ENCODE measurements at regions not wholly inside any gene's neighbourhood (a gene's known extent, or its start where the extent isn't known, plus 50 kb on each side); places are given as distances from the start of the nearest gene placed in this dataset.
"Not testable (repeated sequence)": the region's sequence is repeated elsewhere in the genome, so short reads cannot be mapped to it uniquely, and the experiment has no call there.

DNA sequence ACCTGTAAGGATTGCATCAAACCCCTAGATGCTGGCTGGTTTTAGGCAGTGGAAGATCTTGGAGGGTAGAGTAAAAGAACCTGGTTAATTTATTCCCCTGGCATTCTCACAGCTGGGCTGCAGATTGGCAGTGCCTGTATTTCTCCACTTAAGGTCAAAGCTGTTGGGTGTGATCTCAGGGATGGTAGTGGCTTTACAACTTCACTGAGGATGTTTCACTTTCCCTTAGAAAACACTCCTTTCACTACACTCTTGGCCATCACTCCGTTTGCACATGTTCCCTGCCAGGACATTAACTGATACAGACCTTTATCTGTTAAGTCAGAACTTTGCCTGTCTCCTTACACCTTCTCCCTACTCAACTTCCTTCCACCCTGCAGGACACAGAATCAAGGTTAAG lies 779.1 kb upstream of the SEMA6D start:
- no peak for DNase-seq (ENCODE audit: low read depth in 2 of 2)

DNA sequence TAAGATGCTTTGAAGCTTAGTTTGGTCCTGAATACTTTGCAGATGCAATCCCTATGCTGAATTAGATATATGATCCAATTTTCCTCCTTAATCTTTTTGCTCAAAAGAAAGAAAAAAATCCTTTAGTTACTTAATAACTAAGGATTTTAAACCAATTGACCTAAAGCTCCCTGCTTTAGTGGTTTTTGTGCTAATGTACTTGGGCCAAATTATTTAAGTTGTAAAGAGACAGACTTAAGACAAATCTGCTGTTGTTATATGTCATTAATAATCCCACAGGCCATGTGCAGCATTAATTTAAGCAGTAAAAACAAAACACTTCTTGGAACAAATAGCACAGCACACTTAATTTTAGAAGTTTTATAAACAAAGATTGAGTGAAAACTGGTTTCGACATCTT lies 776.1 kb upstream of the SEMA6D start:
- DNase-seq (ENCODE audit: low read depth in 2 of 2) = no peak

DNA sequence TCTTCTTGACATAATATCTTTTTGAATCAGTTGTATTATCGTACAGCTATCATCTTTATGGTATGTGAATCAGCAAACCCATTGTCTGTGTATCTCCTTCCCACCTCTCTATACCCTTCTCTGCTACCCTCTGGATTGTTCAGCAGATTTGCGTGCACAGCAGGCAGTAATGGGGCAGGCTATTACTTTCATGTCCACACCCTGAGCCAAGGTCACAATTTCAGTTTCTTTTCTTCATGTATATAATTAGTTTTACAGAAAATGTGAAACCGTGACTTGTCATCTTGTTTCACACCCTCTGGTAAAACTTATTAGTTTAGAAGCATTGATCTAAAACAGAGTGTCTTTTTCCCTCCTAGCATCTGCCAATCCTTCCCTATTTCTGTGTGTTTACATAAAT lies 770.4 kb upstream of the SEMA6D start:
- DNase-seq (ENCODE audit: low read depth in 2 of 2) = no peak

DNA sequence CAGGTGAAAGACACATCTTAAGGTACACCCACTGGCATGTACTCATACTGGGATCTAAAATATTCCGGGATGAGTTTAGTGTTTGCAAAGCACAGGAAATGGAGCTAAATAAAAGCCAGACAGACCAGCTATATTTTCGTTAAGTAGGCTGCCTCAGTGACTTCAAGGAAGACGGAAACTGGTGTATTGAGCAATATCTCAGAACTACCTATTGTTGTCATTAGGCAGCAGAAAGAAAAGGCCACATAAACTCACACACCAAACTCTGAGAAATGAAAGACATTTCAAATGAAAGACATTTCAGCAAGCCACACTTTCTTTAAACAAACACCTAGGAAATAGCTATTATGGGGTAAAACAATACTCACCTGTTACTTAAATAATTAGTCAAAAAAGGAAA lies 761.7 kb upstream of the SEMA6D start:
- no peak for DNase-seq (ENCODE audit: low read depth in 2 of 2)

DNA sequence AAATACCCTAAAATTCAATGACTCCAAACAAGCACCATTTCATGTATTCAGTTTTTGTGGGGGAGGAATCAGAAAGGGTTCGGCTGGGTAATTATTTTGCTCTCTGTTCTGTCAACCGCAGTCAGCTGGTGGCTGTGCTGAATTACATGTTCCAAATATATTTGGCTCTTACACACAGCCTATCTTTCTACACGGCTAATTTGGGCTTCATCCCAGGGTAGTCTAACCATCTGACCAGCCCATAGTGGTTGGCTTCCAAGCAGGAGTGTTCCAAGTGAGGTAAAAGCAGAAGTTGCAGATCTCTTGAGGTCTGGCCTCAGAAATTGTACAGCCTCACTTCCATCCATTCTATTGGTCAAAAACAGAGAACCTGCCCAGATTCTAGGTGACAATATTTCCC lies 760.8 kb upstream of the SEMA6D start:
- no peak for DNase-seq (ENCODE audit: low read depth in 2 of 2)

DNA sequence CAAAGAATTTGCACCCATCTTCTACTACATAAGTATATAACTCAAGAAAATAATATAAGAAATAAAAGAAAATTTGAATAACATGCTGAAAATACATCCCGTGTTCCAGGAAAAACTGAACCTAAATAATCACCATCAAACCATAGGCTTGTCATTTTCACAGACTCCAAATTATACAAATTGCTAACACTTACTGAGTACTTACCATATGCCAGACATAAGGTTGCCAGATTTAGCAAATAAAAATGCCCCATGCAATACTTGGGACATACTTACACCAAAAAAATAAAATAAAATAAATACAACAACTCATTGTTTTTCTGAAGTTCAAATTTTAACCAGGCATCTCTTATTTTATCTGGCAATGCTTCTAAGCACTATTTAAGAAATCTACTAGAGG lies 760.4 kb upstream of the SEMA6D start:
- no peak for DNase-seq (ENCODE audit: low read depth in 2 of 2)

DNA sequence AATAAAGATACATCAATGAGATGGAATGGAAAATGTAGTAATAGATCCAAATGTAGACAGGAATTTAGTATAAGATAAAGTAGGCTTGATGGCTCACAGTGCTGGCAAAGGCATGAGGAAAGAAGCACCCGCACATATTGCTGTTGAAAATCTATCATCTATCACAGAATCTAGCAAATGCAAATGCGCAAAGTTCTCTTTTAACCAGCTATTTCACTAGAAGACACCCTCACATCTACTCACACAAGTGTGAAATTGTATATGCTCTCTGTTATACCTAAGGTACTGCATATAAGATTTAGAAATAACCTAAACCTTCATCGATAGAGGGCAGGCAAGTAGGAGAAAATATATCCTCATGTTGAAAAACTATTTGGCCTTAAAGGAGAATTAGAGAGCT lies 756.7 kb upstream of the SEMA6D start:
- no peak for DNase-seq (ENCODE audit: low read depth in 2 of 2)

DNA sequence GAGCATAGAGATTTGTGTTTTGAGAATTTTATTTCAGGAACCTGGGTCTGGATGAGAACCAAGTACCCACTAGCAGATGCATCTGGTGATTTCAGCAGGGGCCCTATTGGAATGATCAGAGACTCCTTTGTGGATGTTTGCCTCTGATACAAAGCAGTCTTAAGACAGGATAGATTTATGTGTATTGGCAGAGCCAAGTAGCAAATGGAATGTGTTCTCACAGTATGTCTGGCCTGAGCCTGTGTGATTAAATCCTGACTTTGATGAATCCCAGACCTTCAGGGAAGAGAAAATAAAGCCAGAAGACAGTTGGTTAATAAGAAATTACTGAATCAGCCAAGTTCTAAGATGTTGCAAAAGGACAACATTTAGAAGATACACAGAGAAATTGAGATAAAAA lies 755.5 kb upstream of the SEMA6D start:
- DNase-seq (ENCODE audit: low read depth in 2 of 2) = no peak

DNA sequence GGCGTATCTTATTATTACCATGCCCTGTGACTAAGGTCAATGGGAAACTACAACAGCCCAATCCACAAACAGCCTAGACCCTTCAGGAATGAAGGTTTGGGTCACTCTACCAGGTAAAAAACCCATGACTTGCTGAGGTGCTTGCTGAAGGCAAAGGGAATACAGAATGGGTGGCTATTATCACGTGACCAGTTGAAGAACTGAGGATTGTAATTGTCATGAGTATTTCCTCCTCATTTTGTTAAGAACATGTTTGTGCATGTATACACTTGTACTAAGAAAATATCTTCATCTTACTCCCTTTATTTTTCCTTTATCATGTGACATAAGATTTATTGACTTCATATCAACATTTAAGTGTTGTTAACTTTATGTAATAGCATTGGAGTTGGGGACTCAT lies 729.2 kb upstream of the SEMA6D start:
- not testable (repeated sequence) for DNase-seq (ENCODE audit: low read depth in 2 of 2)

DNA sequence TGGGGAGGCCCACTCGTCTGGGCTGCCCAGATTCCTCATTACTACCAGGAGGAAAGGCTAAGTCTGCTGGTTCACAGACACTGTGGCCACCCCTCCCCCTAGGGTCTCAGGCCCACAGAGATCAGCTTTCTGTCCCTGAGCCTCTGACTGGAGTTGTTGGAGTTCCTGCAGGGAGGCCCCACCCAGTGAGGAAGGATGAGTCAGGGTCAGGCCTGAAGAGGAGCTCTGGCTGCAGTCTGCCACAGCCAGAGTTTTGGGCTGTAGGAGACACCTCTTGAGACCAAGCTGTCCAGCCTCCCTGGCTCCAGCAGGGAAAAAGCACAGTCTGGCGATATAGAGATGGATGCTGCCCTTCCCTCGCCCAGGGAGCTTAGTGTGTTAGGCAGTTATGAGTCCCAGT lies 720.9 kb upstream of the SEMA6D start:
- no peak for DNase-seq (ENCODE audit: low read depth in 2 of 2)

DNA sequence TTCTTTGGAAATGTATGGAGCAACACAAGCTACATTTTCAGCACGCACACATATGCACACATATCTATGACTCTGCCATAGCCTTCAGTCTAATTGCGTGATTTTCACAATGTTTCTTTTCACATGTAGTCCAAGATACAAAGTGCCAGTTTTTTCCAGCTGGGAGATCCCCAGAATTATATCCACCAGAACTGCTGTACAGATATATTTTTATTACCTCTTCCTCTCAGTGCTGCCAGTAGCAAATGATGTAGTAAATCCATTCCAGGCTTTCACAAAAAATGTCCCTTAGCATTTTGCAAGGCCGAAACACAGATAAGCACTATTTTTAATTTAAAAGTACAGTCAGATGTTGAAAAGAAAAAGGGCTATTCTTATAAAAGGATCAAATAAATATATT lies 719.8 kb upstream of the SEMA6D start:
- no peak for DNase-seq (ENCODE audit: low read depth in 2 of 2)

DNA sequence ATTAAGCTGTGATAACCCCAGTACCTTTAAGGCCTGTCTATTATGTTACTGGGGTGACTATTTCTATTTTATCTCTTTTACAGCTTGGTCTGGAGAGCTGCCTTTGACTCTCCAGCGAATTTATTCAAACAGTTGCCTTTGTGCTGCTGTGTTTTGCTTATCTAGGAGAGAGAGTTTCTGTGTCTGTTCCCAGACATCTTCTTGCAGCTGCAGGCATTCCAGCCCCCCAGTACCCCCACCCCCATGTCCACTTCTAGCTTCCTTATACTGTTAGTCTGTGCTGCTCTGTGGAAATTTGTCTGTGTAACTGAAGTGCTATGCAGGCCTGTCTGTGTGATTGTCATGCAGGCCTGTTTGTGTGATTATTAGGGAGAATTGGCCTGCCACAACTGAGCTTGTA lies 713.7 kb upstream of the SEMA6D start:
- DNase-seq (ENCODE audit: low read depth in 2 of 2) = no peak

DNA sequence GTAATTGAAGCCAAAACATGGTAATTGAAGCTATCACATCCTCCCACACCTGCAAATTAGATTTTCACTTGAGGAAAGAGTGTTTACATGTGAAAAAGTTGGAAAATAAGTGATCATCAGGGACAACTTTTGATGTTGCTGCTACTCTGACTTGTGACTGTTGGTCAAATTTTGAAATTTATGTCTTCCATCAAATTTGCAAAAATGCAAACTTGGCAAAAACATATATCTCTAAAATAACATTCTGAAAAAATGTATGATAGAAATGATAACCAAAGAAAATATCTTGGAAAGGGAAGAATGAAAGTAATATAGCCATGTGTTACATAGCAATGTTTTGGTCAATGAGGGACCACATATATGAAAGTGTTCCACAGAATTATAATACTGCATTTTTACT lies 703.9 kb upstream of the SEMA6D start:
- no peak for DNase-seq (ENCODE audit: low read depth in 2 of 2)

DNA sequence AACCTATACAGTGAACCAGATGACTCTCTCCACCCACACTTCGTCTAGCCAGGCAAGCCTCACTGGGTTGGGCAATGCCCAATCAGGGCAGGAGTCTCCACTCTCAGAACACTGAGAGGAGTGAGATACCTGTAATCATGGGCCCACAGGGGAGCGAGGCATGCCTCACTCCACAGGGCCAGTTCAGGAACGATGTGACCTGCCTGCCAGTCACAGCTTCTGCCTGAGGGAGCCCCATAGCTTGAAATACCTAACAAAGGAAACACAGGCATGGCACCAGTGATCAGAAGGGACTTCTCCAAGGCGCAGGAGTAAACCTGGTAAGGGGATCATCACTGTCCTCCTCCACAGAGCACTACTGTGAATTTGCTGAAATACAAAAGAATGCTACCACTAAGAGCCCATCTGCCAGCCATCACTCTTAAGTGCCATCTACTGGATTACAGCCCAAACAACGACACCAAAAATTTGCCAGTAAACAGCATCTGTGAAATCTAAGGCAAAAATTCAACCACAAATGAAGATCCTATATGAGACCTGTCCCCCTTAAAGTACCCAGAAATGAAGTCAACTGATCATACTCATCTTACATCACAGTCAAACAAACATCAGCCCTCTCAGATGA lies 689.9 kb upstream of the SEMA6D start:
- DNase-seq (ENCODE audit: low read depth in 2 of 2) = no peak

DNA sequence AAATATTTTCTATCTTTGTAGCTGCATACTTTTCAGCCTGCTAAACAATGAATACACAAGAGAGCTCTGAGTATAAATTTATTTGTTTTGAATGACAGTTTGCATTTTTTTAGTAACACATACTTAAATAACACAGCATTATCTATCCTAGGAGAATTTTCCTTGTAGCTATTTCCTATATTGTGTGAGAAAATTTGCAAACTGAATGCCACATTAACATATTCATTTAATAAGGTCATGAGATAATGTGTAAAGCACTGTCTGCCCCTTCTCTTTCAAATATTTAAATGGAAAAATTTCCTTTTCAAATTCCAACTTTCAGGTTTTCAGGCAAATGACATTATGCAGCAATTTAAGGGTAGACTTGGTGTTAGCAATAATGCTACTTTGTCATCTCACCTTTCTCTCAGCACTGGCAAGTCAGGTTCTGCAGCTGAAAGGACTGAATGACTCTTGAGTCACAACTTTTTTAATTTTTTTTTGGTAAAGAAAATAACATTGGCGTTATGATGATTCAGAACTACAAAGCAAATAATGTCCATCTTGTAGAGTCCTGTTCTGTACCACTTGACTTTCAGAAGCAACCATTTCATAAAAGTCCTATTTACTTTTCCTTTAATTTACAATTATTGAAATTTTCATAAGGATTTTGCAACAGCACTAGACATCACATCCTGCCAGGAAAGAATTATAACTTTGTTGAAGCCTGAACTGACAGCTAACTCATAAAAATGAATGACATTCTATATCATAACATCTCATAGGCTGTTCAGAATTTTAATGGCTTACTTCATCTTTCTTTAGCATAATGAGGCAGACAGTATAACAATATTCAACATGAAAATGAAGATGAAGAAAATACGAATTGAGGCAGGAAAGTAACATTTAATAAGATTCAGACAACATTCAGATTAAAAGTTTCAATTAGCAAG lies 681.6 kb upstream of the SEMA6D start:
- DNase-seq (ENCODE audit: low read depth in 2 of 2) = no peak

DNA sequence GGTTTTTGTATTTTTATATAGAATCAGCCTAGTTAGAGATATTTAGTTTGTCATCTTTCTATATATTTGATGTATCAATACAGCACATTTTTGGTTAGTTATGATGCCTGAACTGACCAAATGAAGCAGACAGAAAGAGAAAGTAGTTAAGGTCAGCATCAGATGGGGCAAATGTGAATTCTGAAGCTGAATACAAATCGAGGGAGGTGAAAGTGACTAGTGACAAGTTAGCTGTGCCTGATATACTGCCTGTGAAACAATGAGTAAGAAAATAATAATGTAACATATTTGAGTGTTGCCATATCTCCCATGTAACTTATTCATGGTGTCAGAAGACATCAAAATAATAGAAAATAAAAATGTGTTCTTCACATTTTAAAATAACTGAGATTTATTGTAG lies 680.3 kb upstream of the SEMA6D start:
- DNase-seq (ENCODE audit: low read depth in 2 of 2) = no peak

DNA sequence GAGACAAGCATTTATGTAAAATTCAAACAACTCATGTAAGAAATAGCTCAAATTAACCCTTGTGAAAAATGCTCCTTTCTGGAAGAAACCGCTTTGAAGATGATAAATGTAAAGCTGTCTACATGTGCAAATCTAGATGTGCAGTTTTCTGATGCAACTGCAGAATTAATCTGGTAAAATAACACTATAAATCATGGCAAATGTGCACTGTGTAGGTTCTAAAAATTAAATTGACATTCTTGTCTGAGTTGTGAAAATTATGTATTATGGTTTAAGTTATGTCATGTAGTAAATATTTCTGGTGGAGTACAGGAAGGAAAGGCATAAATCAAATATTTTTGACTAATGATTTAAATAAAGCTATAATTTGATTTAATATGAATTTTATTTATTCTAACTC lies 678.1 kb upstream of the SEMA6D start:
- DNase-seq (ENCODE audit: low read depth in 2 of 2) = no peak

DNA sequence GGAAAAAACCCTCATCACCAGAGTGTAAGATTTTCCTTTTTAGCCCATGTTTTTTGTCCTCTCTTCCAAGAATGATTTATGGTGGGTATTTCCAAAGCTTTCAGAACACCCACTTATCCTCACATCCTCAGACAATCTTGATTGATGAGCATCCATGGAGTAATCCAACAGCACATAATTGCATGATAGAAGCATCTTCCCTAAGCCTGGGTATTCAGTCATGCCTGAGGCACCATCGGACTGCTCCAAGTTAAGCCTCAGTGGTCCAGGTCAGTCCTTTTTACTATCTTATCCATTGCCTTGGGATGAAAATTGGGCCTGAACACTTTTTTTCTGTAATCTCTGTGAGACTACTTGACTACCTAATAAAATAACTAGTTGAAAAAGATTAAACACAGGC lies 676.0 kb upstream of the SEMA6D start:
- no peak for DNase-seq (ENCODE audit: low read depth in 2 of 2)

DNA sequence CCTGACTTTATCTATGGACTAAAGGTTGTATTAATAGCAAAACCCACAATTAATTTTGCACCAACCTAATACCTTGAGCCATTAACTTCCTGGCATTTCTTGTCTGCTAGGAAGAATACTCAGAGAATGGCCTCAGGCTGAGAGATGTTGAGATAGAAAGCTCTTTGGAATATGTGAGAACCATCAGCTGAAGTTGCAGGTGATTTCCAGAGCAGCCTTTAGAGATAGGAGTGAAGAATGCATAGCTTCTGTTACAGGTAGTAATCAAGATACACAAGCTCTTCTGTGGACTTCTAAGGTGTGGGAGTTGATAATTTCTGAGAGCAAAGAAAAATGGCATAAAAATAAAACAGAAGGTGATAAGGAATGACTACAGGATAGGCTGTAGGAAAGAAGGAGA lies 669.3 kb upstream of the SEMA6D start:
- DNase-seq (ENCODE audit: low read depth in 2 of 2) = not testable (repeated sequence)

DNA sequence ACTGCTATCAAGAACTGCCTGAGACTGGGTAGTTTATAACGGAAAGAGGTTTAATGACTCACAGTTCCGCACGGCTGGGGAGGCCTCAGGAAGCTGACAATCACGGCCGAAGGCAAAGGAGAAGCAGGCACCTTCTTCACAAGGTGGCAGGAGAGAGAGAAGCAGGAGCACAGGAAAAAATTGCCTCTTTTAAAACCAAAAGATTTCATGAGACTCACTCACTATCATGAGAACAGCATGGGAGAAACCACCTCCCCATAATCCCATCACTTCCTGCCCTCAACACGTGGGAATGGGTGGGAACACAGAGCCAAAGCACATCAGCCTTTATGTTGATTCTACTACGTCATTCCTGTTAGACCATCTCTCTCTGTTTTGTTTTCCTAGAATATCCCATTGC lies 650.9 kb upstream of the SEMA6D start:
- no peak for DNase-seq (ENCODE audit: low read depth in 2 of 2)

DNA sequence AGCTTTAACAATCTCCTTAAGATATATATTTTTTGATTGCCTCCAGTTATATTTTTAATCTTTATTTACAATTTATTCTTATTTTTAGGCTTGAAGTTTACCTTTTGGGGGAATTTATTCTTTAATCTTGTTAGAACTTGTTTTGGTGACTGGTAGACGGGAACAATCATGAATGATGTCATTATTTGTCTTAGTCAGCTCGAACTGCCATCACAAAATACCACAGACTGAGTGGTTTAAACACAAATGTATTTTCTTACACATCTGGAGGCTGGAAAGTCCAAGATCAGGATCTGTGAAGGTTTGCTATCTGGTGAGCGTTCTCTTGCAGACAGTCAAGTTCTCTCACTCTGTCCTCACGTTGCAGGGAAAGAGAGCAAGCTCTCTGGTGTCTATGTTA lies 639.5 kb upstream of the SEMA6D start:
- DNase-seq (ENCODE audit: low read depth in 2 of 2) = not testable (repeated sequence)

DNA sequence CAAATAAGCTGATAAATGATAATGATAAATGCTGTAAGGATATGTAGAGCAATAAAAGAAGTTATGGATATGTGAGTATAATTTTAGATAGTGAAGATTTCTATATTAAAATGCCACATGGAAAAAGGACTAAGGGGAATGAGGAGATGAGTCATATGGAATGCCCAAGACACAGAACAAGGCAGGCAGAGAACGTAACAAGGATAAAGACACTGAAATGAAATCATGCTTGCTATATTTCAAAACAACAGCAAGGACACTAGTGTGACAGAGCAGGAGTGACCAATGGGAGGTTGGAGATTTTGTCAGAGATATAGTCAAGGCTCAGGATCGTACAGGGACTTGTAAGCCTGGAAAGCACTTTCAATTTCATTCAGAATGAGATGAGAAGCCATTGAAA lies 621.5 kb upstream of the SEMA6D start:
- DNase-seq (ENCODE audit: low read depth in 2 of 2) = no peak

DNA sequence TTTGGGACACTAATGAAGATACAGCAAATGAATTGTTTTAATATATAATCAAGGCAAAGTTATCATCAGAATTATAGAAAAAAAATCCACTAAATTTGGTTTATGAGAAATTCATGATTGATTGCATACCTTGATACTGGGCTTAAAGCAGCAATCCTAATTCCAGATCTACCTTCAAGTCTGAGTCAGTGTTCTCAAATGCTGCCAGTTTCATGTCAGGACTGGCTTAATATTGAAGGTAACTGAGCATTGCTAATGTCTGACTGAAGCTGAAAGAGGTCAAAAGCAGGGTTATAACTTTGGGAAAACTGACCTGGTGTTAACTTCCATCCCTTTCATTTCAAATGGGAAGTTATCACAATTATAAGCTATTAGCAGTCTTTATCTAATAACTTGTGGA lies 618.8 kb upstream of the SEMA6D start:
- not testable (repeated sequence) for DNase-seq (ENCODE audit: low read depth in 2 of 2)

DNA sequence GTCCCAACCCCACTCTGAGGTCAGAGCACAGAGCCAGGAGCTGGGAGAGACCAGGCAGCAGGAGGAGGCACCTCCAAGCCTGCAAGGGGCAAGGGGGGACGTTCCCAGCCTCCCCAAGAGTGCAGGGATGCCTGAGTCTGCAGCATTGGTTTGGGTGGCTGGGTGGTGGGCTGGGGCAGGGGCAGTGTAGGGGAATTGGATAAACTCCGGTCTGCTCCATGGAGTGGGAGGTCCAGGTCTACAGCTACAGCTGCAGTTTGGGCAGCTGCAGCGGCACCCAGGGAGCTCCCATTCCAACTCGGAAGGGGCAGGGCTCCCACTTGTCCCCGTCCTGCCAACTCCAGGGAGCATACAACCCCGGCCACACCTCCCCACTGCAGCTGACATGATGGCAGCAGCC lies 617.5 kb upstream of the SEMA6D start:
- not testable (repeated sequence) for DNase-seq (ENCODE audit: low read depth in 2 of 2)
